ENCODE measurements at regions not wholly inside any gene's neighbourhood (a gene's known extent, or its start where the extent isn't known, plus 50 kb on each side); places are given as distances from the start of the nearest gene placed in this dataset.
"Not testable (repeated sequence)": the region's sequence is repeated elsewhere in the genome, so short reads cannot be mapped to it uniquely, and the experiment has no call there.

GRCh38 chr11:23866641-23867040 lies 630.2 kb upstream of the LUZP2 start:
- Histone ChIP-seq H3K36me3 (ENCODE audit: insufficient read depth, low read depth, low read length) (no peaks in the 10 kb centered on the region), H3K4me3 (ENCODE audit: low read length) (no peak overlapping the region), H3K9me3 (ENCODE audit: insufficient read depth, low read depth, low read length) (no peaks in the 10 kb centered on the region), H3K27me3 (ENCODE audit: insufficient read depth, low read length) (no peaks in the 10 kb centered on the region), H3K27ac (ENCODE audit: low read length) (no peak overlapping the region), H3K9ac (ENCODE audit: low read depth, low read length) (no peak overlapping the region), H3K4me1 (ENCODE audit: insufficient read depth, low read length) (no peaks in the 10 kb centered on the region)

- no peak overlapping the region for H3K27ac ChIP-seq (ENCODE audit: low read length)
- no peak overlapping the region for H3K4me3 ChIP-seq (ENCODE audit: low read length)
- no peaks in the 10 kb centered on the region for H3K36me3 ChIP-seq (ENCODE audit: insufficient read depth, low read depth, low read length)
Measured at GRCh38 chr11:23869671-23870070, 627.2 kb upstream of the LUZP2 start.

GRCh38 chr11:23873406-23873805 lies 623.4 kb upstream of the LUZP2 start:
- H3K36me3 ChIP-seq (ENCODE audit: insufficient read depth, low read depth, low read length) = no peaks in the 10 kb centered on the region
- H3K9ac ChIP-seq (ENCODE audit: low read depth, low read length) = no peak overlapping the region
- no peaks in the 10 kb centered on the region for H3K27me3 ChIP-seq (ENCODE audit: insufficient read depth, low read length)
- H3K9me3 ChIP-seq (ENCODE audit: insufficient read depth, low read depth, low read length) = peaks cover 1% of the 10 kb centered on the region; the same call in 1 of the 2 replicates
- H3K27ac ChIP-seq (ENCODE audit: low read length) = no peak overlapping the region
- peaks cover 7% of the 10 kb centered on the region; the same call in 1 of the 2 replicates for H3K4me1 ChIP-seq (ENCODE audit: insufficient read depth, low read length)
- no peak overlapping the region for H3K4me3 ChIP-seq (ENCODE audit: low read length)

More at GRCh38 chr11:23869671-23870070, 627.2 kb upstream of the LUZP2 start:
- Histone ChIP-seq H3K9me3 (ENCODE audit: insufficient read depth, low read depth, low read length) (no peaks in the 10 kb centered on the region), H3K27me3 (ENCODE audit: insufficient read depth, low read length) (no peaks in the 10 kb centered on the region), H3K4me1 (ENCODE audit: insufficient read depth, low read length) (peaks cover under 1% of the 10 kb centered on the region; the same call in 1 of the 2 replicates), H3K9ac (ENCODE audit: low read depth, low read length) (no peak overlapping the region)

- Histone ChIP-seq H3K9me3 (ENCODE audit: insufficient read depth, low read depth, low read length) (peaks cover 4% of the 10 kb centered on the region), H3K4me3 (ENCODE audit: low read length) (no peak overlapping the region)
Measured at GRCh38 chr11:23875176-23875850, 621.5 kb upstream of the LUZP2 start.

GRCh38 chr11:23883426-23884048 lies 613.3 kb upstream of the LUZP2 start:
- H3K27me3 ChIP-seq (ENCODE audit: insufficient read depth, low read length); H3K4me1 ChIP-seq (ENCODE audit: insufficient read depth, low read length); H3K27ac ChIP-seq (ENCODE audit: low read length); H3K4me3 ChIP-seq (ENCODE audit: low read length); H3K9ac ChIP-seq (ENCODE audit: low read depth, low read length); H3K36me3 ChIP-seq (ENCODE audit: insufficient read depth, low read depth, low read length); H3K9me3 ChIP-seq (ENCODE audit: insufficient read depth, low read depth, low read length): not testable (repeated sequence)

More at GRCh38 chr11:23875176-23875850, 621.5 kb upstream of the LUZP2 start:
- peaks cover 7% of the 10 kb centered on the region; the same call in 1 of the 2 replicates for H3K4me1 ChIP-seq (ENCODE audit: insufficient read depth, low read length)
- H3K9ac ChIP-seq (ENCODE audit: low read depth, low read length) = no peak overlapping the region
- no peaks in the 10 kb centered on the region for H3K27me3 ChIP-seq (ENCODE audit: insufficient read depth, low read length)
- no peaks in the 10 kb centered on the region for H3K36me3 ChIP-seq (ENCODE audit: insufficient read depth, low read depth, low read length)
- H3K27ac ChIP-seq (ENCODE audit: low read length) = no peak overlapping the region

- no peak overlapping the region for H3K27ac ChIP-seq (ENCODE audit: low read length)
- H3K4me1 ChIP-seq (ENCODE audit: insufficient read depth, low read length) = peaks cover 4% of the 10 kb centered on the region; the same call in 1 of the 2 replicates
- H3K4me3 ChIP-seq (ENCODE audit: low read length) = no peak overlapping the region
- H3K9me3 ChIP-seq (ENCODE audit: insufficient read depth, low read depth, low read length) = no peaks in the 10 kb centered on the region
- H3K9ac ChIP-seq (ENCODE audit: low read depth, low read length) = no peak overlapping the region
- no peaks in the 10 kb centered on the region for H3K36me3 ChIP-seq (ENCODE audit: insufficient read depth, low read depth, low read length)
- no peaks in the 10 kb centered on the region for H3K27me3 ChIP-seq (ENCODE audit: insufficient read depth, low read length)
Measured at GRCh38 chr11:23884341-23884740, 612.5 kb upstream of the LUZP2 start.

- H3K4me3 ChIP-seq (ENCODE audit: low read length) = no peak overlapping the region
- no peaks in the 10 kb centered on the region for H3K36me3 ChIP-seq (ENCODE audit: insufficient read depth, low read depth, low read length)
- H3K27me3 ChIP-seq (ENCODE audit: insufficient read depth, low read length) = no peaks in the 10 kb centered on the region
- H3K4me1 ChIP-seq (ENCODE audit: insufficient read depth, low read length) = peaks cover 4% of the 10 kb centered on the region; the same call in 1 of the 2 replicates
- H3K9me3 ChIP-seq (ENCODE audit: insufficient read depth, low read depth, low read length) = no peaks in the 10 kb centered on the region
- H3K27ac ChIP-seq (ENCODE audit: low read length) = no peak overlapping the region
- no peak overlapping the region for H3K9ac ChIP-seq (ENCODE audit: low read depth, low read length)
Measured at GRCh38 chr11:23885801-23886200, 611.1 kb upstream of the LUZP2 start.

- not testable (repeated sequence) for H3K9me3 ChIP-seq (ENCODE audit: insufficient read depth, low read depth, low read length); H3K4me3 ChIP-seq (ENCODE audit: low read length); H3K27me3 ChIP-seq (ENCODE audit: insufficient read depth, low read length); H3K27ac ChIP-seq (ENCODE audit: low read length); H3K4me1 ChIP-seq (ENCODE audit: insufficient read depth, low read length); H3K36me3 ChIP-seq (ENCODE audit: insufficient read depth, low read depth, low read length); H3K9ac ChIP-seq (ENCODE audit: low read depth, low read length)
Measured at GRCh38 chr11:23887122-23887521, 609.7 kb upstream of the LUZP2 start.

- Histone ChIP-seq H3K27ac (ENCODE audit: low read length) (no peak overlapping the region), H3K9me3 (ENCODE audit: insufficient read depth, low read depth, low read length) (no peaks in the 10 kb centered on the region), H3K36me3 (ENCODE audit: insufficient read depth, low read depth, low read length) (no peaks in the 10 kb centered on the region), H3K27me3 (ENCODE audit: insufficient read depth, low read length) (no peaks in the 10 kb centered on the region), H3K4me1 (ENCODE audit: insufficient read depth, low read length) (no peaks in the 10 kb centered on the region), H3K9ac (ENCODE audit: low read depth, low read length) (no peak overlapping the region), H3K4me3 (ENCODE audit: low read length) (no peak overlapping the region)
Measured at GRCh38 chr11:23893126-23893525, 603.7 kb upstream of the LUZP2 start.

- H3K27me3 ChIP-seq (ENCODE audit: insufficient read depth, low read length) = no peaks in the 10 kb centered on the region
- H3K4me1 ChIP-seq (ENCODE audit: insufficient read depth, low read length) = no peaks in the 10 kb centered on the region
- no peak overlapping the region for H3K27ac ChIP-seq (ENCODE audit: low read length)
- H3K36me3 ChIP-seq (ENCODE audit: insufficient read depth, low read depth, low read length) = no peaks in the 10 kb centered on the region
- H3K4me3 ChIP-seq (ENCODE audit: low read length) = no peak overlapping the region
- no peaks in the 10 kb centered on the region for H3K9me3 ChIP-seq (ENCODE audit: insufficient read depth, low read depth, low read length)
- no peak overlapping the region for H3K9ac ChIP-seq (ENCODE audit: low read depth, low read length)
Measured at GRCh38 chr11:23897453-23898286, 599.2 kb upstream of the LUZP2 start.

GRCh38 chr11:23903044-23903704 lies 593.7 kb upstream of the LUZP2 start:
- H3K4me3 ChIP-seq (ENCODE audit: low read length) = no peak overlapping the region
- no peaks in the 10 kb centered on the region for H3K36me3 ChIP-seq (ENCODE audit: insufficient read depth, low read depth, low read length)
- H3K27me3 ChIP-seq (ENCODE audit: insufficient read depth, low read length) = no peaks in the 10 kb centered on the region
- no peaks in the 10 kb centered on the region for H3K9me3 ChIP-seq (ENCODE audit: insufficient read depth, low read depth, low read length)
- no peak overlapping the region for H3K9ac ChIP-seq (ENCODE audit: low read depth, low read length)
- H3K27ac ChIP-seq (ENCODE audit: low read length) = no peak overlapping the region
- no peaks in the 10 kb centered on the region for H3K4me1 ChIP-seq (ENCODE audit: insufficient read depth, low read length)
